Fibroblast of skin of right quadriceps (primary cell): ENCODE measurements at regions not wholly inside any gene's neighbourhood (a gene's known extent, or its start where the extent isn't known, plus 50 kb on each side); places are given as distances from the start of the nearest gene placed in this dataset.
A peak's percentile ranks its signal among the peaks of the same experiment; 100 is the strongest.
"Not testable (repeated sequence)": the region's sequence is repeated elsewhere in the genome, so short reads cannot be mapped to it uniquely, and the experiment has no call there.

Experiments
- DNase-seq: peaks from one replicate; pipeline ENCODE4 v3.0.0-alpha.2; 2013

DNA sequence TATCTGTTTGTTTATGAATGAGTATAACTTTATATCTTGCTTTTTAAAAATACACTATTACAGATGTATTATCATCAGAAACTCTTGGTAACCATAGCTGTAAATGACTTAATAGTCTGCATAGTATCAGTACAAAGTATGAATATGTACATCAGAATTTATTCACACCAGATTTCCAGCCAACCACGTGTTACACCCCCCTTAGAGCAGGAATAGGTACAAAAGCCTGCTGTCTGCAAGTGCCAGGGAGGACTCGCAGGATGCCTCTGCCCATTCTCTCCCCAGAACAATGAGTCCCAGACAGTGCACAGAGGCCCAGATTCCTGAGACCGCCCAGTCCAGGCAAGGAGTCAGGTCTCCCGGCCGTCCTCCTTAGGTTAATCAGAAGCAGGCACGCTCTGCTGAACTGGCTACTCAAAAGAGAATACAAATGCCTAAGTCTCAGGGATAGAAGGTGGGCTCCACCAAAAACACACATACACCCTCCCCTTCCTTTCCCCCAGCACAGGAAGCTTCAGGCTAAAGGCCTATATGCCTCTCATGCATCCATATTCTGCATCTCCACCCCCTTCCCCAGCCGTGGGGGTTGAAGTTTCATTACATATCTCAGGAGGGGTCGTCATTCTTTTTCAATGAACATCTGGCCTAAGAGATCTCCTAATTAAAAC lies 159.1 kb upstream of the CDH11 start:
- no peak for DNase-seq

DNA sequence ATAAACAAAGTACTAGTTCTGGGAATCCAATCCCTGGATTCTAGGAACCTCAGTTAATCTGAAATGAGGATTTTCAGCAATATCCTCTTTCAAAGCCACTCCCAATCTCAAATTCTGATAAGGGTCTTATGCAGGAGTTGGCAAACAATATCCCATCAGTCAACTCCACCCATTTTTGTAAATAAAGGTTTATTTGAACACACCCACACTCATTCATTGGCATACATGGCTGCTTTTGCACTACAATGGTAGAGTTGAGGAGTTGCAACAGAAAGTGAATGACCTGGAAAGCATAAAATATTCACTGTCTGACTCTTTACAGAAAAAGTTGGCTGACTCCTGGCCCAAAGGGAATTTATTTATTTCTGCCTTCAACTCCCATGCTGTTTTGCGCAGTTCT lies 157.7 kb upstream of the CDH11 start:
- DNase-seq = no peak

DNA sequence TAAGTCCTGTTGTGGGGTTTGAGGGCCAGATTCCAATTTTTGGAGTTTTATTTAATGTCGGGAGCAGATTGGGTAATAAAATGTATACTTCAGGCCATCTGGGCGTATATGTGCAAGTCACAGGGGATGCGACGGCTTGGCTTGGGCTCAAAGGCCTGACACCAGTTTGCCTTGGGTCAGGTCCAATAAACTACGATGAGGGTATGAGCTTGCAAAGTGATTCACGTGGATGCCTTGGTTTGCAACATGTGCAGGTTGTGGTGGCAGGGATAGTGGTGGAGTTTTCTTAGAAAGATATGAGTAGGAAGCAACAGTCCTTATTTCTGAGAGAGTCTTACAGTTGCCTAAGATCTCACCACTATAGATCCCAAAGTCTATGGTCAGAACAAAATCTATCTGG lies 157.0 kb upstream of the CDH11 start:
- no peak for DNase-seq

DNA sequence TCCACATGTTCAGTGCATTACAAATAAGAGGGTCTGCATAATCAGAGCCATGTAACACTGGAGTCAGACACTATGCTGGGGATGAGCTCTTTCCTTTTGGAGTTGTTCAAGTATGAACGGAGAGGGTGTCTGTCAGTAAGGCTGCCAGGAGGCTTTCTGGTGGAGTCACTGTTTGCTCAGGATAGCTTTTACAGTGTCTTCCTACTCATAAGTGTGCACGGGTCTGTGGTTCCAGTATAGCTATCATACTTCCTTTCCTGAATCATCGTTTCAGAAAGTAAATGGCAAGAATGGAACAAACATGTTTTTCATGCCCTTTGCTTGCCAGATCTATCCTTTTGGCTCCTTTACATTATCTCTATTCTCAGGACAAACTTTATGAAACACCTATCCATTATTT lies 152.7 kb upstream of the CDH11 start:
- peak; percentile 47 for DNase-seq

- no peak for DNase-seq
These were observed 151.0 kb upstream of the CDH11 start for GRCh38 chr16:65272699-65273414.

DNA sequence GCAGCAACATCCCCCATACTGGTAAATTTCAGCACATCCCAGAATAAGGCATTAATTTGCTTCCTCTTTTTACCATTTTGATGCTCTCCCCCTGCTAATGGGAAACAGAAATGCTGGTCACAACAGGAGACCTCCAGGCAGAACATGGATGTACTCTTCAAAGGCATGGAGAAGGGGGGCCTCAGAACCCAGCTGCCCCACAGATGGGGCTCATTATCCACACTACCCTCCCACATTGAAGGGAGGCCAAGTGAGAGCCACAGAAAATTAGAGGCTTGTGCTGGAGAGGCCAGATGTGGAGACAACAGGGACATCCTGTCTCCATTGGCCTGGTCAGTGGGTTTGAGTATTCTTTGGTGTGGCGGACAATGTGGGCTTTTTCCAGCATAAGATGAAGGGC lies 150.1 kb upstream of the CDH11 start:
- DNase-seq = no peak

- DNase-seq = no peak
These were observed 146.5 kb upstream of the CDH11 start for GRCh38 chr16:65268331-65268730.

GRCh38 chr16:65263896-65264295 lies 142.0 kb upstream of the CDH11 start:
- no peak for DNase-seq

DNA sequence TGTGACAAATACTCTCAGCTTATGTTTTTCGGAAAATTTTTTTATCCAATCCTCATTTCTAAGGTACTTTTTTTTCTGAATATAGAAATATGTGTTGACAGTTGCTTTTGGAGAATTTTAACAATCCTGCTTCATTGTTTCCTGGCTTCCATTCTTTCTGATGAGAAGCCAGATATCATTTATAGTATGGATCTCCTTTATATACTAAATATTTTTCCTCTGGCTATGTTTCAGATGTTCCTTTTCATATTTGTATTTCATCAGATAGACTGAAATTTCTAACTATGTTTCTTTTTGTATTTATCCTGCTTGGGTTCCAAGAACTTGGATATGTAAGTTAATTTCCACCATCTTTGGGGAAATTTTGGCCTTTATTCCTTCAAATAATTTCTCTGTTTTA lies 138.9 kb upstream of the CDH11 start:
- DNase-seq = no peak

DNA sequence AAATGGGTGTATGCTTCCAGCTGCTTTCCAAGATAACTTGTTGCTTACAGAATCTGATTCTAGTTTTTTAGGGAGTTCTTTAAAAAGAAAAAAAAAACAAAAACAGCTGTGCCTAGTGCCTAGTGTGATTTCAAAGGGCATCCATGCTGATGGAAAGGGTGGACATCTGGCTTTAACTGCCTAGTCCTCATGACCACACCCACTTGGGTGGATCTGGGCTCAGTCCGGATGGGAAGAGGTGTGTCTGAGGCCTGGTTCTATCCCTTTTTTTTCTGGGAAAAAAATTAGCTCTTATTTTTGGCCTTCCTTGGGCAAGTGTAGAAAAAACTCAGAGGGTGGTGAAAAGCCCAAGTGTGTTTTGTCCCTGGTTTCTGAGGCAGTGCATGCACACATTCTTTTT lies 132.3 kb upstream of the CDH11 start:
- DNase-seq = no peak

DNA sequence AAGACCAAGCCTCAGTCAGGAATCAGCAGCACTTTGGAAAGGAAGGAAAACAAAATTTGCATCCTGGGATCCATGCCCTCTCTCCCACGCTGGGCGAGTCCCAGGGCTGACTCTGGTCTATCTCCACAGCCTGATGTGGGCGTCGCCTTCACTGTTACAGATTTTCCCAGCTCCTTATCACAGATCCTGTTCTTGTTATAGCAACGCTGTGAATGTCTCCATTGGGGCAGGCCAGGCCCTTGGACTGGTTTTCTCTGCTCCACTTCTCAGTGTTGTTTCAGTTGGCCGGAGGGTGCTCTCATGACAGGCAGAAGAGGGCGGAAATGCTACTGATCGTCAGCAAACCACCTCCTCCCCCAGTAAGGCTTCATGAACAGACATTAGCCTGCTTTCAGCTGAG lies 127.9 kb upstream of the CDH11 start:
- no peak for DNase-seq

GRCh38 chr16:65244787-65245186 lies 122.9 kb upstream of the CDH11 start:
- DNase-seq = no peak

DNA sequence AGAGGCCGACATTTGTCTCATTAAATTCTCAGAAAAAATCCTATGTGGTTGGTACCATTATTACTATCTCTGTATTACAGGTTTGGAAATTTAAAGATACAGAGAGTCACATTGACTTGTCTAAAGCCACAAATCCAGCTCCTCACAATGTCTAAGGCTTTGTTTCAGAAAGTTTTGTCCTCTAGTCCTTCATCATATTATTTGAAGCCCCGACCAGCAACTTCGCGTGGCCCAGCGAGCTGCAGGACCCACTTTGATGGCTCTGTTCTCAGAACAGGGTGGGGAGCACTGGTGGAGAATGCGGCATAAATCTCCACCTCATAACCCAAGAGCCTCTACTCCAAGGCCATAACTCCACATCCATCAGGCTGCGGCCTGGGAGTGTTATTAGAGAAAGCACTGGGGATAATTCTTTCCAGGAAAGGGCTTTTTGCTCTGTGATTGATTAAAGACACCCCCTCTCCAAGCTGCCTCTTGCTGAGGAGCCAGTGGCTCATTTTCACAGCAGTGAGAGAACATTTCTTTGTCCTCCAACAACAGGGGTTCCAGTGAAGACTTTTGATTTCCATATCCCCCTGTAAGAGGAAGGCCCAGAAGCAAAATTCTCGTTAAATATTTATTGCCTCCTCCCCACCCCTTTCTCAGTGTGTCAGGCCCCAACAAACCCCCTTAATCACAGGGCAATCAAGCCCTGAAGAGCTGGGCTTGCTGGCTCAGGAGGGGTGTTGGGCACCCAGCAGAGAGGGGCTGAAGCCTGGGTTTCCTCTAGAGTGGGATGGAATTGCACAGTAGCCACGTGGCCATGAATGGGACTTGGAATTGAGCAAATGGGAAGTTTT lies 113.7 kb upstream of the CDH11 start:
- DNase-seq = no peak

GRCh38 chr16:65234721-65235320 lies 113.0 kb upstream of the CDH11 start:
- DNase-seq = not testable (repeated sequence)

GRCh38 chr16:65229191-65229662 lies 107.4 kb upstream of the CDH11 start:
- DNase-seq = peak; percentile 89

- no peak for DNase-seq
These were observed 105.4 kb upstream of the CDH11 start for GRCh38 chr16:65227150-65227835.

- DNase-seq = no peak
These were observed 104.2 kb upstream of the CDH11 start for GRCh38 chr16:65226077-65226476.

DNA sequence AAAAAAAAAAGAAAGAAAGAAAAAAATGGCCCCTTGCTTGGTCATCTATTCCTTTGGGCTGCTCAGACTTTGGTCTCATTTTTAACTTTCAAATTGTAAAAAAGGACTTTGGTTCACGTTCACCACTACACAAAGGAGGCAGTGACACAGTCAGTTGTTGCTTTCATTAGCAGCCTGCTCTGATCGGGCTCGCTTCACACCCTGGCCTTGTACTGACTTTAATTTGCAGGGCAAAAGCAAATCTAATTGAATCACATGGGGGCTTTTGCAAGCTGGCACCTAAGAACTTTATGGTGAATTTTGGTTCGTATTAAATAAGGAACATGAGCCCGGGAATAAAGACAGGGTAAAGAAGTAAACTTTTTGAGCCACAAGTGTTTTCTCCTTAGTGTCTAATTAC lies 103.6 kb upstream of the CDH11 start:
- DNase-seq = no peak

DNA sequence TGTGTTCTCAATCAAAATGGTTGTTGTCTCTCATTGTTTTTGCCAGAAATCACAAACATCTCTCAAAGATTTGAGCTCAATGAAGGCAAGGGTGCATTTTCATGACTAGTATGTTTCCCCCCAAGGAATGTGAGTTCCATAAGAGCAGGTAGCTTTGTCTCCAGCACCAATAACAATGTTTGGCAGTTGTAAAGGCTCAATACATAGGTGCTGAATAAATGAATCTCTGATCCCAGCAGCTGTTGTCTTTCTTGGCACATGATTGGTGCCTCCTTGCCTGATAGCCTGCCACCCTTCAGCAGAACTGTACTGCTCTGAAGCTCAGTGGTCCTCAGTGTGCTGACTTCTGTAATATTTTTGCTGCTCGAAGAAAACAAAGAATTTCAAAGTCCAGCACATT lies 103.1 kb upstream of the CDH11 start:
- DNase-seq = no peak

GRCh38 chr16:65224471-65224870 lies 102.6 kb upstream of the CDH11 start:
- DNase-seq = no peak

- no peak for DNase-seq
These were observed 101.5 kb upstream of the CDH11 start for GRCh38 chr16:65223335-65223734.

- DNase-seq = peak; percentile 91
These were observed 100.7 kb upstream of the CDH11 start for GRCh38 chr16:65222536-65222935.

DNA sequence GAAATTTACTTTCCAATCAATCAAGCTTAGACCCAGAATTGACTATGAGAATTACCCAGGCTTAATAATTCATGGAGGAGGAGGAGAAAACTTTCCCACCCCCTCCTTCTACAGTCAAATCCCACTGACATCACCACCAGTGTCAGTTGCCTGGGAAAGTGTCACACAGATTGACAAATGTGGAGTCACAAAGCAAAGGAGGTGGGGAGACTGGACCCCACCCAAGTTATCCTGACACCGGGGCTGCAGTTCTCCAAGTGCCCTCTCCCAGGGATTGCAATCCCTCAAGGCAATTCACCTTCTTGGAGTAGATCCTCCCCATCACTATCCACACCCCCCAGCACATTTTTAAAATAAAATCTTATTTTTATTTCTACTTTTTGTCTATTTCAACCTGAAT lies 100.2 kb upstream of the CDH11 start:
- peak; percentile 45 for DNase-seq
